Kidney glomerular epithelial cell (primary cell): ENCODE measurements at regions not wholly inside any gene's neighbourhood (a gene's known extent, or its start where the extent isn't known, plus 50 kb on each side); places are given as distances from the start of the nearest gene placed in this dataset.

Experiments used
- DNase-seq: peaks from one replicate; lab custom pipeline; 2025; lab: John Stamatoyannopoulos, UW

DNA sequence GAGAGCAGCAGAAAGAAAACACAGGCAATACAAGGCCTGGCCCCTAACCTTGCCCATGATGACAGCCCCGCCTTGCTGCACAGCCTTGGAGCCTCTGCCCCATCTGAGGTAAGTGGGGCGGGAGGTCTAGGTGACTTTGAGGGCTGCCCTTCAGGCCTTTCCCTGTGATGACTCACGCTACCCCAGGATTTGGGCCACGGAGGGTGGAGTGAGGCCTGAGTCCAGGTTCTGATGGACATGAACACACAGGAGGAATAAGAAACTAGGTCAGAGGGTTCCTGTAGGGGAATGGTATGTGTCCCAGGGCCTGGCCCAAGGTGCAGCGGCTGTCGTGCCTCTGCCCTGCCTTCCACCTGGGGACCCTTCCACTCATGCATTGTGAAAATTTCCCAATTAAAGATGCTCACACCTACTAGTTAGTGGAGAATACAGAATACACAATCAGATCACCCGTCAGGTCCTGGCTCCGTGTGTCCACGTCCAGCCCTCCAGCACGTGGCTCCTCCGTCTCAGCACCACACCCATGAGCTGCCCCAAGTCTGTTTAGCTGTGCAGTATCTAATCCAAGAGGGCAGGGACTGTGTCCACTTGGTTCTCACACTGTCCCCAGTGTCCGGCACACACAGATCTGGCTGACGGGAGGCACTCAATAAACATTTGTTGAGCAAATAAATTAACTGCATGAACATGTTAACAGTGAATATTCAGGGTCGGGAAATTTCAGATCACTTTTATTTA is 111.0 kb downstream of the CHST1 start:
- no peak for DNase-seq

DNA sequence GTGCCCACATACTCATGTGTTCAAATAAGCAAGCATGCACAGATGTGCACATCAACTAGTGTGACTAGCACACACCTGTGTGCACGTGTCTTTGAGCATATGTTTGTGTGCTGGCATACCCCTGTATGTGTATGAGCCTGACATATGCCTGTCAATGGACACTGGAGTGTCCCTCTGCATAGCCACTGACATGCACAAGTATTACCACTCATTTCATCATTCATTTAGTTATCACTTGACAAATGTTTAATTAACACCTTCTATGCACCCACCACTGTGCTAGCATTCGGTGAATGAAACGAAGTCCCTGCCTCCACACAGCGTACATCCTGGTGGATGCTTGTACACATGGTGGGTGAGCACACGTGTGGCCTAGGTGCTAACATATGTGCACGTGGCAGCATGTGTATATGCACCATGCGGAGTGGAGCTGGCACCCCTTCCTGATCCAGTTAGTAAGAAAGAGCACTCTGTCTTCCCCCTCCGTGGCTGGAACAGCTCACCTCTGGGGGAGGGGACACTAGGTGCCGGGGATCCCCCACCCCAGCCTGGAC is 112.0 kb downstream of the CHST1 start:
- DNase-seq: no peak

DNA sequence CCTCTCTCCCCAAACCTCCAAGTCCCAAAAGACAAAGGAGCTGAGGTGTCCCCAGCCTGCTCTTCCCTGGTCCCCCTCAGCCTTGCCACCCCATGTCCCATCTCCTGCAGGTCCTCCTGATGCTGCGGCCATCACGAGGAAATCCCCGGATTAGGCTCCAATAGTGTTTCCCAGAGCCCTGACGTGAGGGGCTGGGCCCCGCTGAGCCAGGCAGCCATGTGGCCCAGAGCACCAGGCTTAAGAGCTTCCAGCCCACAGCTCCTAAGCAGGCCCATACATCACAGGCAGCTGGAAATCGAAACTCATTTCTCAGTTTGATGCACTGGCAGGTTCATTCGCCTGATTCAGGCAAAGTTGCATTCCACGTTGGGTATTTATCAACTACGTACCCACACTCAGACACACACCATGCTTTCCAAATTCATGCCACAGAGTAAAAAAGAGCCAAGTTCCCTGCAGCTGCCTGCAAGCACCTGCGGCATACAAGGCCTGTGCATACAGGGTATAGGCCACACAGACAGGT is 114.2 kb downstream of the CHST1 start:
- DNase-seq: no peak

DNA sequence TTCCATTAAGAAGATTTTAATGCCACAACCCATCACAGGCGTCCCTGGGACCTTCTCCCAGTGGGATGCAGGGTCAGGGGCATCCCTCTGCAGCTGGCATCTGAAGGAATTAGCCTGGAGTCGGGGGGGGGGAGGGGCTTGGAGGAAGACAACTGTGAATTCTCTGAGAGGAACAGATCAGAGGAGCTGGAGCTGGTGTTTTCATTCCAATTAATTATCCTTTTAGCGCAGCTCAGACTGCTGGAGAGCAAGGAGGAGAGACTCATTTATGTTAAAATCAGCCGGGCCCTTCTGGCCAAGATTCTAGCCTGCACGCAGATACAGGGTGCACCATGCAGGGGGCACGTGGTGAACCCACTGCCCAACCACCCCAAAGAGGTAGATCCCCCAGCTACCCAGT is 116.2 kb downstream of the CHST1 start:
- DNase-seq: no peak

DNA sequence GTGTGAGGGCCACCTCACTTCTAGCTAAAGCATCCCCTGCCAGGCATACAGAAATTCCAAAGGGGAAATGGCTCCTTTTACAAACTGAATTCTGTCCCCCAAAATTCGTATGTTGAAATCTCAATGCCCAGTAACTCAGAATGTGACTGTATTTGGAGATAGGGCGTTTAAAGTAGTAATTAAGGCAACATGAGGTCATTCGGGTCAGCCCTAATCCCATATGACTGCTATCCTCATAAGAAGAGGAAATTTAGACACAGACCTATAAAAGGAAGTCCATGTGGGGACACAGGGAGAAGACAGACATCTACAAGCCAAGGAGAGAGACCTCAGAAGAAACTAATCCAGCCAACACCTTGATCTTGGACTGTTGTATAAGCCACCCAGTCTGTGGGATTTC is 119.1 kb downstream of the CHST1 start:
- no peak for DNase-seq

DNA sequence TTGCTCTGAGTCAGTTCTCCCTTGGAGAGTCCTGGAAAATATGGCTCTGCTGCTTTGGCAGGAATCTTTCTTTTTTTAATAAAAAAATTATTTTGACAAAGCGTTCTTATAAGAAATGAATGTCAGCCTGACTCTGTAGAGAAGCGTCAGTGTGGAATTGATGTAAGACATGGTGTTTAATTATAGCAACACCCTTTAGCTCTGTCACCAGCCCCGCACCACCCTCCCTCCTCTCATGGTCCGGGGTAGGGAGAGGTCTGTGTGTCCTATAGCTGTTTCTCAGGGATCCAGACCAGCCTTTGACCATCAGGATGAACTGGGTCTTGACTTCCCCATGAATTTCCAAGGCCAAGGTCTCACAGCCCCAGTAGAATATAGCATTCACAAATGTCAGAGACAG is 120.6 kb downstream of the CHST1 start:
- DNase-seq: no peak

DNA sequence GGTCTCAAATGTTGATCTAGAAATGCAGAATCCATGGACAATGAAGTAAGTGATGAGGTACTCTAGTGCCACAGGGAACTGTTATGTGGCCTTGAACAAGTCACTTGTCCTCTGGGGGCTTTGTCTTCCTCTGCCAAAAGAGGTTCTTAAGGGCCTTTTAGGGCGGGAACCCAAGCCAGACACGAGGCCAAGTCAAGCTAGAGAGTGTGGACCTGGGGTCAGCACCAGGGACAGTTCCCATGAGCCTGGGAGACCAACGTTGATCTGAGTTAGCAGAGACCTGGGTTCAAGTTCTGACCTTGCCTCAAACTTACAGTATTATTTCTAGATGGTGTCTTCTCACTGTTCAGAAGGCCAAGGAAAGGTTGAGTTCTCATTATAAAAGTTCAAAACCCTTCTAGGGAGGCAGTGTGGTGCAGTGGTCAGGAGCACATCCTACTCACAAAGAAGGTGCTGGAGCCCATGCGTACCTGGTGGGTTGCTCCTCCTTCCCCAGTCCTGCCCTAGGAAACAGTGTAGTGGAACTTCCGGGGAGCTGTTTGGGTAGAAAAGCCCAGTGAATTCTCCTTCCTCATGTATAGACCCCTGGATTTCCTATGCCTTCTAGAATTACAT is 121.5 kb downstream of the CHST1 start:
- DNase-seq: peak; percentile 4

DNA sequence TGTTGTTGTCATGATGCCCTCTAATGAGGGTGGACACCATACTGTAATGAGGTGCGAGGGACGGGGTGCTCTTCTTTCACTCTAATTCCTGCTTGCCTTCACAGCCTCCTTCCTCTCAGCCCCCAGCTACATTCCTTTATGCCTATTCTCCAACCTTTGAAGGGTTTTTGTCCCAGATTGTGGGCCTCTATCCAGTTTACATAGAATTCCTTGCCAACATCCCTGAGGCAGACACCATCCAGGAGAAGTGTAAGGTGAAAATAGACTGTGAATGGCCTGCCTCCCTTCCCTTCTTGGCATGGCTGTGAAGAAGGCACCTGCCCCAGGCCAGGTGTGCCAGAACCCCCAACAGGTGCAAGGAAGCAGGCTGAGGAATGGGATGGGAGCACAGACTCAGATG is 122.3 kb downstream of the CHST1 start:
- DNase-seq: no peak

DNA sequence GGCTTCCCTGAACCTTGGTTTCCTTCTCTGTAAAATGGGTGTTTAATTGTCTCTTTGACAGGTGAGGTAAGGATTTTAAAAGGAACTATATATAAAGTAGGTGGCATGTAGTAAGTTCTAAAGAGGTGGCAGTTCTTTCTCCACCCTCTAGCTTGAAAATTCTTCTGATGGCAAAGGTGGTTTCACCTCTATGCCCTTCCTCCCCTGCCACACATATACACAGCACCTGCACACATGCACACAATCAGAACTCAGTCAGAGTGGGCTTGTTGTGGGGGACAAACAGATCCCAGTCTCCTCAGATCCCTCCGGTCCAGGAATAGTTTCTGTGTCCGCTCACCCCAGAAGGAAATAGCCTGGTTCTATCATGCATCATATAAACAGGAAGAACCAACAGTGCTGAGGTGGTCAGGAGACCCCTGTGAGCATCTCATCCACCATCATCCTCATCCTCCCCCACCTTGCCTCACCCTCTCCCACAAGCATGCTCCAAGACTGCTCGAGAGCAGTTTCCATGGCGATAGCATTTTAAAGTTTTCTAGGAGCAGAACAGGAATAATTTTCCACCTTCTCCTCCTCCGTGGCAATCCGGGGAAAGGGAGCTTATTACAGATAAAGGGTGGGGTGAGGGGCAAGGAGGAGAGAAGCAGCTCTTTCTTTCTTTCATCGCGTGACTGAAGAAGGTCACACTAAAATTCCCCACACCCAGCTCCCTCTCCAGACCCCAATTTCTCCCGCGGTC is 123.6 kb downstream of the CHST1 start:
- no peak for DNase-seq

DNA sequence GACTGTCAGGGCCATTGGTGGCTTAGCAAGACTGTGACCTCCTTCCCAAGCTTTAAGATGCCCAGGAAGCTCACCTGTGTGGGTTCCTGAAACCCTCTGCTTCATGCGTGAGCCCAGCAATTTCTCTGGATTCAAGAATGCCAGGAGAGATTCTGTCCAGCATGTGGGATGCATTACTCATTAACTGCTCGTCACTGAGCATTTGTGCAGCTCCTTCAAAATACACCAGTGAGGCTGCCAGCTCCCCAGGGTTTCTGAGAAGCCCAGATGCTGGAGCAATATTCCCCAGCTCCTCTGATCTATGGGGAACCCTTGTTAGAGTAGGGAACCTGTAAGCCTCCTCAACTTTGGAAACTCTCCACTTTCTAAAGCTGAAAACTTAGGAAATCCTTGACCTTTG is 126.5 kb downstream of the CHST1 start:
- no peak for DNase-seq

DNA sequence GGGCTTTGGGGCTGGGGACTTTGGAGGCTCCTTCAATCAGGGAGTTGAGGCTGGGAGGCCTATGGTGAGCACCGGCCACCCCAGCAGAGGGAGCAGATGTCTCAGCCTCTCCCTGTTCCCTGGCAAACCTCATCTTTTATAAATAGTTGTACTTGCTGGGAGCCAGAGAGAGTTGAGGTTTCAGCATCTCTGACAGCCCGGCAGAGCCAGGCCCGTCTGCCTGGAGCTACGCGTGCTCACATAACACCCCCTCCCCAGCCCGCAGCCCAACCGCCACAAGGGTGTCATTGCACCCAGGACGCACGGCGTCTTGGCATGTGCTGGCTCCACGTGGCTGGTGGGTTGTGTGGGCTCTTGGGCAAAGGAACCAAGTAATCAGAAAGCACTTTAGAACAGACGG is 127.1 kb downstream of the CHST1 start:
- DNase-seq: no peak

DNA sequence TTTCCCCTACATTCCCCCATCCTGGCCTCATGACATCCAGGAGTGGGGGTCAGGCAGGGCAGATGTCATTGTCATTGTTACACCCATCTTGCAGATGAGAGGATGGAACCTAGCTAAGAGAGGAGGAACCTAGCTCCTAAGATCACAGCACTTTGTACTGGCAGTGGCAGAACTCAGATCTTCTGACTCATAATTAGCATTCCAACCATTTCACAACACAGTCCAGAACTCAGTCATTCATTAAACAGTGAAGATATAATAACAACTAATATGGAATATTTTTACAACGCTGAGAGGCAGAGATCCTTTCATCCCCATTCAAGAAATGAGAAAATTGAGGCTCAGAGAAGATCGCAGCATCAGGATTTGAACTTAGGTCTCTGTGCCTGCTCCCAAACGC is 127.8 kb downstream of the CHST1 start:
- no peak for DNase-seq

DNA sequence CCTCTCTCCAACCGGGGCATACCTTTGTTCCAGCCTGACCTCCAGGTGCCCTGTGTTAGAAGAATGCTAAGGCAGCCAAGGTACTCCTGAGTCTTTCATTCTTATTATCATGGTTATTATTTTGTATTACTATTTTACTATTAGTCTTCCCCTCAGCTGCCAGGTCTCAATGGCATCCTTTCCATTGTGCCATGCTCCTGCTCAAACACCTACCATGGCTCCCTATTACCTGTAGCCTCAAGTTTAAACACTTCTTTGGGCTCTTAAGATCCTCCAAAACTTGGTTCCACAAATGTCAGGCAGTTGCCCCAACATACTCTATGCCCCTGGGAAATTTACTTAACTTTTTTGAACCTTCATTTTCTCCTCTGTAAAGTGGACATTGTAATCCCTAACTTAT is 130.4 kb downstream of the CHST1 start:
- no peak for DNase-seq

DNA sequence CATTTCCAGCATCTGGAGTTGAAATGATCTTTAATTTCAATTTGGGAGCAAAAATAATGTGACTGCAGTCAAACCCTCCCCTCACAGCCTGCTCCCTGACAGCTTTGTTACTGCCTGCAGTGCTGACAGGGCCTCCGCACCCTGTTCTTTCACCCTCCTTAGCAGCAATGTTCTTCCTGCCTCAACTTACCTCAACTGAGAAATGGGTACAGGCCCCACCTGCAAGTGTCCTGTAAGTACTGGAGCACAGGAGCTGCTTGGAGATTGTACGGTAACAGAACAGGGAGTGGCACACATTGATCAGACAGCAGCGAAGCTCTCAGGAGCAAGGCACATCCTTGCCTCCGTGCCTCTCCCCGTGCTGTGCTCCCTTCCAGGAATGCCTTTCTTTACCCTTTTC is 131.3 kb downstream of the CHST1 start:
- DNase-seq: no peak

DNA sequence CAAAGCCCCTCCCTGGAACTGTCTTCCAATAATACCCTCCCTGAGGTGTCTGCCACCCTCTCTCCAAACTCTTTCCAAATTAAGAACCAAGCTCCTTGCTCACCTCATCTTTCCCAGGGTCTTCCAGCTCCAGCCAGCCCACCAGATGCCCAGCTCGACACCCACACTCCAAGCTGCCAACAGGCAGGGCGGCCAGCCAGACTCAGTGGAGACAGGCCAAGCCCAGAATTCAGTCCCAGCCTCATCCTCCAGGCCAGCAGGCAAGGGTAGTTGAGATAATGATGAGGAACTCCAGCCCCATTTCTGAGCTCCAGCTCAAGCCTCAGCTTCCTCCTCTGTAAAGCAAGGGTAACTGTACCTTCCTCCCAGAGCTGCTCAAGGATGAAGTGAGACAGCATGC is 132.9 kb downstream of the CHST1 start:
- no peak for DNase-seq

DNA sequence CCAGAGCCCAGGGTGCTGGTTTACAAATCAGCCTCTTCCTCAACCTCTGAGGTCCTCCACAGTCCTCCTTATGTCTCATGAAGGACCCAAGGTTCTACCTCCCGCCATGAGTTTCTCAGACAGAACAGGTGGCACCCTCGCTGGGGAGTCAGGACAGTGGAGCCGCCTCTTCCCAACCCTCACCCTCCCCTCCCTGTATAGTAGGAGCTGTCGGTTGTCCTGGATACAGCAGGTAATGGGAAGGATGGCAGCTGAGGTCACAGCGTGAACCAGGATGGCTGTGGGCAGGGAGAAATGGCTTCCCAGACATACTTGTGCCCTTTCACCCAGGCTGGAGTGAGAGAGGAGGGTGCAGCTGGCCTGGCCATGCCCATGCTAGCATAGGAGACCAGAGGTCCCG is 134.6 kb downstream of the CHST1 start:
- DNase-seq: no peak

DNA sequence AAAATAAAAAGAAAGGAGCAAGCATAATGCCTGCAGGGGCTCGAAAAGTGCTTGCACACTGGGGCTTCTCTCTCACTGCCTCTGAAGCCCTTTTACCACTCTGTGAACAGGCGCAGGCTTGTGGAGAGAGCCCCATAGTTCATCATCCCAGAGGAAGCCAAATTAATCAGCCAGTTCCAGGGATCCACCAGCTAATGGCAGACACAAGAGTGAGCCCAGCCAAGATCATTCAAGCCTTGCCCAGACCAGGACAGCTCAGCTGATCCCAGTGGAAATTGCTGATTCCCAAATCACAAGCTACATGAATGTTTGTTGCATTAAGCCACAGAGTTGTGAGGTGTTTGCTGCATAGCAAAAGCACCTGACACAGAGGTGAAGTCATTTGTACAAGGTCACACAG is 135.3 kb downstream of the CHST1 start:
- DNase-seq: no peak

DNA sequence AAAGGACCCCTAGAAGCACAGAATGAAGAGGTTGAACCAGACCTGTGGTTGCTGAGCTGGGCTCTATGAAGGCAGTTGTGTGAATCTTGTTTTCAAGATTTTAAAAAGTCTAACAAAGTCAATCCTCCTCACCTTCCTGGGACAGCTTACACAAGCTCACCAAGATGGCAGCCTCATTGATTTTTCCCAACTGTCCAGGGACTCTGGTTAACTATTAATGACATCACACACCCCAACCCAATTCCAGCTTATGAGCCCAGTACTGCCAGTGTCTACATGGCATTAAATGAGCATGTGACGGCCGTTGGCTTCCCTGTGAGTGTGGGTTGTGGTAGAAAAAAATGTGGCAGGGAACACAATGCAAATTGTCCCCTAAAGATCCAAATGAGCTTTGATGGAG is 137.0 kb downstream of the CHST1 start:
- DNase-seq: no peak

DNA sequence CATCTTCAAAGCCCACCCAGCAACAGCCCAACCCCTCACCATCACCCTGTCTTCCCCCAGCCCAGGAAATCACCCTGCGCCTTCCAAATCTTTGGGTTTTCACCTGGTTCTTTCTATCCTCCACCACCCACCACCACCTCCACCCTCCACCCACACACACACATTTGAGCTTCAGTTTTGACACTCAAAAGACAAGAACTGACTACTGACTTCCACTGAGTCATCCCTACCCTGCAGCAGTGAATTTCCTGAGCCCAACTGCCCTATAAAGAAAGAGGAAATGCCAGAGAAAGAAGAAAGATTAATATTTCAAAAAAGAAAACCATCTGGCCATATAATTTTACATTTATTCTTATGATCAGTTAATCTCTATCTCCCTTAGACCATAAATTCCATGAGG is 137.5 kb downstream of the CHST1 start:
- no peak for DNase-seq

DNA sequence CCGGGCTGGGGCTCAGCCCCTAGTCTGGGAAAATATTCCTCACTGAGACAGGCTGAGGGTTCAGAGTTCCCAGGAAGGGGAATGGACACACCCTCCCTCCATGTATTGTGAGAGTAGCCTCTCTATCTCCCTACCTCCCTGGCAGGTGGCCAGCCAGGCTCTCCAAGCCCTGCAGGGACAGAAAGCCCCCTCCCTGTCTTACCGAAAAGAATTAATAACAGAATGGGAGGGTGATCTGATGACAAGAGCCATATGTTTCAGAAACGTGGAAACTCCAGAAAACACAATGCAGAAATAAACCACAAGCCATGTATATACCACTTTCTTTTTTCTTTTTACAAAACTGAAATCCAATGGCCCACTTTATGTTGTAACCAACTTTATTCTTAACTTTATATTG is 140.0 kb downstream of the CHST1 start:
- no peak for DNase-seq

DNA sequence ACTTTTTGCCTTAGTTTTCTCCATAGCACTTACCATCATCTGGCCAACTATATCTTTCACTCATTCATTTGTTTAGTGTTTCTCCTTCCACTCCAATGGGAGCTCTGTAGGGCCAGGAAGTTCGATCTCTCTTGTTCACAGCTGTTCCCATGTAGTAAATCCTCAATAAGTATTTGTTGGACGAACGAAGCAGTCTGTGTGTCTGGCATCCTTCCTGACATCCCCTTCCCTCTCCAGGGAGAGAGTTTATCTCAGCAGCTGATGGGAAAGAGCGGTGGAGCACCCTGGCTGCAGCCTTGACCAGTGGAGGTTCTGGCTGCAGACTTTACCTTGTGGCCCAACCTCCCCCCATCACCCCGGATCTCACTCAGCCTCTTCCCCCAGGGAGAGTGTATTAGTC is 141.7 kb downstream of the CHST1 start:
- no peak for DNase-seq

DNA sequence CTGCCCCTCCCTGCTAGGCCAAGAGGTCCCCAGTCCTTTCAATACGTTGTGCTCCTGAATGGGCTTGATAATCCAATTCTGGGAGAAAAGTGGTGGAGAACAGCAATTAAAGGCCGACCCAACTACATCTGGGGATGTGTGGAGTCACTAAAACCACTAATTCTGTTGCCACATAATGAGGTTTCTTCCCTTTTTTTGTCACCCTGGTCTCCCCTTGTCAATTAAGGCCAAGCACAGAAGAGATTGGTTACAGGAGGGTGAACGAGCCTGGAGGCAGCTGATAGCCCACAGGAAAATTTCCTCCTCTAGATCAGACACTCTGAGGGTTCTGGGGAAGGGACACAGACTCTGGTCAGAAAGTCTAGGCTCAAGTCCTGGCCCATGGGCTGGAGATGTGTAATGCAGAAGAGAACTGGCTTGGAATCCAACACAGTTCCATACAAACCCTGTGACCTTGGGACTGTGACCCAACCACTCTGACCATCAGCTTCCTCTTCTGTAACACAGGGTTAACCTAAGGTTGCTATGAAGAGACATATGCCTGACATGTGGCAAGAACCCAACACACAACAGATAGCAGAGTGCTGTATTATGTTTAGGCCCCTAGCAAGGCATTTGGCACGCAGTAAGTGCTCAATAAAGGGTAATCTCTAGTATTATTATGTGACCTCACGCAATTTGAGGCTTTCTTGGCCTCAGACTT is 146.4 kb downstream of the CHST1 start:
- no peak for DNase-seq
